Tibial nerve (tissue), 4 donors: ENCODE measurements at regions not wholly inside any gene's neighbourhood (a gene's known extent, or its start where the extent isn't known, plus 50 kb on each side); places are given as distances from the start of the nearest gene placed in this dataset. TPM values are rescaled to one million over a fixed set of nuclear protein-coding genes. Genes with fewer than 3 reads are reported as not detected.

Experiments
- DNase-seq, 2 donors: peaks; one replicate each; pipeline ENCODE4 v3.0.0-alpha.2; 2019; ENCODE audit warnings: low spot score in 2 of 2
- H3K27ac ChIP-seq, 4 donors: fragments of 200-600 bp; sonication (generic) in 3 of 4; one replicate each; pipeline ENCODE4 v1.5.1; 2017 to 2019; ENCODE audit warnings: mild to moderate bottlenecking in 1 of 4
- H3K27me3 ChIP-seq, 2 donors: fragments of 200-600 bp; sonication (generic) in 1 of 2; one replicate each; pipeline versions ENCODE4 v1.5.1 to v1.6.0; 2017 to 2019
- H3K36me3 ChIP-seq, 3 donors: fragments of 200-600 bp; sonication (generic); one replicate each; pipeline ENCODE4 v1.5.1; 2018 to 2019
- H3K4me1 ChIP-seq, 4 donors: fragments of 200-600 bp; sonication (generic) in 3 of 4; one replicate each; pipeline ENCODE4 v1.5.1; 2017 to 2019
- H3K4me3 ChIP-seq, 4 donors: fragments of 200-600 bp; sonication (generic) in 3 of 4; one replicate each; pipeline ENCODE4 v1.5.1; 2017 to 2019; ENCODE audit warnings: mild to moderate bottlenecking in 1 of 4, moderate library complexity in 1 of 4
- H3K9me3 ChIP-seq, 4 donors: fragments of 200-600 bp; sonication (generic) in 3 of 4; one replicate each; pipeline ENCODE4 v1.5.1; 2017 to 2019
- CTCF ChIP-seq, 5 experiments: fragments of 200-600 bp in 3 of 5; fragments of 450-650 bp in 2 of 5; sonication (generic) in 3 of 5; IDR thresholded peaks; one replicate each; pipeline ENCODE4 v1.5.1; 2016 to 2019; ENCODE audit warnings: antibody characterized with exemption in 5 of 5, mild to moderate bottlenecking in 3 of 5, moderate library complexity in 2 of 5
- EP300 ChIP-seq, 2 donors: sonication (generic); formaldehyde crosslinking; IDR thresholded peaks; one replicate each; pipeline ENCODE4 v1.6.1; 2017; ENCODE audit warnings: antibody characterized with exemption in 2 of 2, mild to moderate bottlenecking in 1 of 2
- POLR2A ChIP-seq, 2 donors: fragments of 450-650 bp; IDR thresholded peaks; one replicate each; pipeline ENCODE4 v1.6.1; 2017; ENCODE audit warnings: antibody characterized with exemption in 2 of 2, mild to moderate bottlenecking in 2 of 2, moderate library complexity in 2 of 2
- WGBS, 2 donors: methylation state at CpG; one replicate each; pipeline ENCODE4 v1.1.5; 2018; 5-methylcytosine and 5-hydroxymethylcytosine counted together
- small RNA-seq: library from RNA; depleted of rRNA; stranded (forward); fragments of <200 nt; gene quantifications from one replicate; pipeline ENCODE3, GENCODE V24; 2016

GRCh38 chr6:130775411-130776012 lies 51.7 kb upstream of the SMLR1 start:
- no peaks in the 10 kb centered on the region for H3K9me3 ChIP-seq
- no peak for DNase-seq
- no peak for TF ChIP-seq POLR2A (IDR thresholded peaks at IDR 0.05)
- no peak for TF ChIP-seq CTCF (IDR thresholded peaks at IDR 0.05)
- TF ChIP-seq EP300 (IDR thresholded peaks at IDR 0.05): no peak
- H3K4me3 ChIP-seq: no peak overlapping the region
- no peaks in the 10 kb centered on the region for H3K36me3 ChIP-seq
- H3K27me3 ChIP-seq: no peaks in the 10 kb centered on the region
- no peak overlapping the region for H3K27ac ChIP-seq
- H3K4me1 ChIP-seq: peaks cover 0 to 13% (median 0%) of the 10 kb centered on the region in 4 donors
- 53 to 77% methylated on average over 3 of the region's 3 CpGs for WGBS, 2 donors

- no peaks in the 10 kb centered on the region for H3K27me3 ChIP-seq
- TF ChIP-seq CTCF (IDR thresholded peaks at IDR 0.05) (no peak), EP300 (IDR thresholded peaks at IDR 0.05) (no peak), POLR2A (IDR thresholded peaks at IDR 0.05) (no peak)
- H3K36me3 ChIP-seq: no peaks in the 10 kb centered on the region
- no peaks in the 10 kb centered on the region for H3K9me3 ChIP-seq
- DNase-seq: no peak
- no peak overlapping the region for H3K27ac ChIP-seq
- H3K4me3 ChIP-seq: no peak overlapping the region
- H3K4me1 ChIP-seq: peaks cover 0 to 13% (median 0%) of the 10 kb centered on the region in 4 donors
- WGBS, 2 donors: 47 to 60% methylated on average over 3 of the region's 3 CpGs
Observed at GRCh38 chr6:130776287-130776925, 50.8 kb upstream of the SMLR1 start.

Small RNA genes in the stretch of these regions (small RNA-seq; reads per million reads assigned to genes)
- not detected for gene RF00019
